ENCODE measurements at regions not wholly inside any gene's neighbourhood (a gene's known extent, or its start where the extent isn't known, plus 50 kb on each side); places are given as distances from the start of the nearest gene placed in this dataset.

DNA sequence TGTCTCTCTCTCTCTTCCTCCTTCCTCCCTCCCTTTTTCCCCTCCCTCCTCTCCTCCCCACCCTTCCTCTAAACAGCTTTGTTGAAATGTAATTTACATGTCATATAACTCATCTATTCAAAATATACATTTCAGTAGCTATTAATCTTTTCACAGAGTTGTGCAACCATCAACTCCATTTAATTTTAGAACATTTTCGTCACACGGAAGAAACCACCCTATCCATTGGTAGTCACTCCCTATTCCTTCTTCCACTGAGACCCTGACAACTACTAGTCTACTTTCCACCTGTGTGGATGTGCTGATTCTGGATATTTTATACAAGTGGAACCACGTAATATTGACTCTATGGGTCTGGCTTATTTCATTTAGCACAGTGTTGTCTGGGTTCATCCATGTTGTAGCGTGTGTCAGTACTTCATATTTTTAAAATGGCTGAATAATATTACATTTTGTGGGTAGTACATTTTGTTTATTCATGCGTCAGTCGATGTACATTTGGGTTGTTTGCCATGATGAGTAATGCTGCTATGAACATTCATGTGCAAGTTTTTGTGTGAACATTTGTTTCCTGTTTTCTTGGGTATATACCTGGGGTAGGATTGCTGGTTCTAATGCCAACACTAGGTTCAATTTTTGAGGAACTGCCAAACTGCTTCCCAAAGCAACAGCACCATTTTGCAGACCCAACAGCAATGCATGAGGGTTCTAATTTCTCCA, 100.1 kb upstream of the GCFC2 start:
- TF ChIP-seq, protein P1, sequence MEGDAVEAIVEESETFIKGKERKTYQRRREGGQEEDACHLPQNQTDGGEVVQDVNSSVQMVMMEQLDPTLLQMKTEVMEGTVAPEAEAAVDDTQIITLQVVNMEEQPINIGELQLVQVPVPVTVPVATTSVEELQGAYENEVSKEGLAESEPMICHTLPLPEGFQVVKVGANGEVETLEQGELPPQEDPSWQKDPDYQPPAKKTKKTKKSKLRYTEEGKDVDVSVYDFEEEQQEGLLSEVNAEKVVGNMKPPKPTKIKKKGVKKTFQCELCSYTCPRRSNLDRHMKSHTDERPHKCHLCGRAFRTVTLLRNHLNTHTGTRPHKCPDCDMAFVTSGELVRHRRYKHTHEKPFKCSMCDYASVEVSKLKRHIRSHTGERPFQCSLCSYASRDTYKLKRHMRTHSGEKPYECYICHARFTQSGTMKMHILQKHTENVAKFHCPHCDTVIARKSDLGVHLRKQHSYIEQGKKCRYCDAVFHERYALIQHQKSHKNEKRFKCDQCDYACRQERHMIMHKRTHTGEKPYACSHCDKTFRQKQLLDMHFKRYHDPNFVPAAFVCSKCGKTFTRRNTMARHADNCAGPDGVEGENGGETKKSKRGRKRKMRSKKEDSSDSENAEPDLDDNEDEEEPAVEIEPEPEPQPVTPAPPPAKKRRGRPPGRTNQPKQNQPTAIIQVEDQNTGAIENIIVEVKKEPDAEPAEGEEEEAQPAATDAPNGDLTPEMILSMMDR (conservative IDR thresholded peaks at IDR 0.05; ENCODE audit: control insufficient read depth, insufficient read depth, low read depth, low read length): no peak
- DNase-seq (ENCODE audit: low read depth): no peak
- no peak overlapping the region for H3K4me3 ChIP-seq (ENCODE audit: control insufficient read depth, low read depth, low read length)

DNA sequence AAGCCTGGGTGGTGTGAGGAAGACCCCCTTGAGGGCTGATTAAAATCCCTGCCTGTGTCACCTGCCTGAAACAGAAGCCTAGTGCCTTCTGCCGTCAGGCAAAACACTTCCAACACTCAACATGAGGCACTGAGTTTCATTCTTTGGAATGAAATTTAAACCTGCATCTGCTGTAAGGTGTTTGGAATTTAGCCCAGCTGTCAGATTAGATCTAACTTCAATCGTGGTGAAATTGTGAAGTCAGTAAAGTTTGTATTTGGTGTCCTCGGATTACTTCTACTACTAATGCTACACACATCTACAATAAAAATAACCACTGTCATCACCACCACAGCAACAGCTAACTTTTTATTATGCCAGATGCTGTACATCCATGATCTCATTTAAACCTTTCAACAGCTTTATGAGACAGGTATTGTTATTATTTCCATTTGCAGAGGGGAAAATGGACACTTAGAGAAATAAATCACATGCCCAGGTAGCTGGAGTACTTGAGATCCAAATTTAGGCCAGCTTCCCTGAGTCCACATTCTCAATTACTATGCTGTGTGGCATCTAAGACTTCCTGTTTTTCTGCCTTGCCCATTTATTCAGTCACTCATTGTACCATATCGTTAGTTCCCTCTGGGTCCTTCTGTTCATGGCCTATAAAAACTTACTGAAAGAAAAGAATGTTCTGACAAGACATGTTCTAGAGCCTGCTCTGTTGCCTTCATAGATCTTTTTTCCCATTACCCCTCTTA, 98.2 kb upstream of the GCFC2 start:
- DNase-seq (ENCODE audit: low read depth): no peak
- TF ChIP-seq, protein P1 (conservative IDR thresholded peaks at IDR 0.05; ENCODE audit: control insufficient read depth, insufficient read depth, low read depth, low read length): no peak
- no peak overlapping the region for H3K4me3 ChIP-seq (ENCODE audit: control insufficient read depth, low read depth, low read length)

DNA sequence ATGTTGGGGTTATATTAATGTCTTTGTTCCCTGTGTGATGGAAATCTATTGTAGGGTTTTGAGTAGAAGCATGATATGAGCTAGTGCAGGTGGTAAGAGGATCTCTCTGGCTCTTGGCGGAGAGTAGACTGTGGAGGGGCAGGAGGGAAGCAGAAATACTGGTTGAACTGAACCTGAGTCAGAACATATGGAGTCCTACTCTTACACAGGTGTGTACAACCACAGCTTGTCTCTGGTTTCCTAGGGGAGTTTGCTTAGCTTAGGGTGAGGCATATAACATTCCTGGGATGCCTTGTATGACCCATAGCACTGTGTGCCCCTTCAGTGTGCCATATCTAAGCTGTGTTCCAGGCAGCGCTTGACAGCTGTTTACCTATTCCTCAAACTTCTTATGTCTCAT, 97.3 kb upstream of the GCFC2 start:
- H3K4me3 ChIP-seq (ENCODE audit: control insufficient read depth, low read depth, low read length): no peak overlapping the region
- TF ChIP-seq, protein P1 (conservative IDR thresholded peaks at IDR 0.05; ENCODE audit: control insufficient read depth, insufficient read depth, low read depth, low read length): no peak
- no peak for DNase-seq (ENCODE audit: low read depth)

DNA sequence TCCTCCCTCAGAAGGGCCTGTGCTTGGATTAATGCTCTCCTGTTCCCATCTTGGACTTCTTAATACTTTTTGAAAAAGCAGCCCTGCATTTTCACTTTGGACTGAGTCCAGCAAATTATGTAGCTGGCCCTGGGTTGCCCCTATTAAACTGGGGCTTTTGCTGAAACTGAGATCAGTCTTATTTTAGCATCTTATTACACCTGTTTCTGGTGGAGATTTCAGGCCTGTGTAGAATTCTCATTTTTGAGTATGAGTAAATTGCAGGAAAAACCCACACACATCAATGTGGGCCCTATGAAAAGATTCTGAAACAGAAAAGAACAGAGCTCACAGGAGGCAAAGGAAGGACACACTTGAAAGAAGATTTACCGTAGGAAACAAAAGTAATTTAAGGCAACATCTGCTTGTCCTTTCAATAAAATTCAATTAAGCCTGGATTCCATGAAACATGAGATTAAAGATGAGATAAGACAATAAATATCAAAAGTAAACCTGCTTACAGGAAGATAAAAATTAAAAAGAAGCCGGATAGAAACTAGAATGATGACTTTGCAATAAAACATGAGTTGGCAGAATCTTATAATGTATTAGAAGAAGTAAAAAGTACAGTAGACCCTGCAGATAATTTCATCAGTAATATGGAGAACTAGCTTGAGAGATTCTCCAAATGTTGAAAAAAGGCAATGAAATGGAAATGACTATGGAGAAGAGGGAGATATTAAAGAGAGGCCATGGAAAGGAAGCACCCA, 90.7 kb upstream of the GCFC2 start:
- no peak for DNase-seq (ENCODE audit: low read depth)
- TF ChIP-seq, protein P1 (conservative IDR thresholded peaks at IDR 0.05; ENCODE audit: control insufficient read depth, insufficient read depth, low read depth, low read length): no peak
- no peak overlapping the region for H3K4me3 ChIP-seq (ENCODE audit: control insufficient read depth, low read depth, low read length)

DNA sequence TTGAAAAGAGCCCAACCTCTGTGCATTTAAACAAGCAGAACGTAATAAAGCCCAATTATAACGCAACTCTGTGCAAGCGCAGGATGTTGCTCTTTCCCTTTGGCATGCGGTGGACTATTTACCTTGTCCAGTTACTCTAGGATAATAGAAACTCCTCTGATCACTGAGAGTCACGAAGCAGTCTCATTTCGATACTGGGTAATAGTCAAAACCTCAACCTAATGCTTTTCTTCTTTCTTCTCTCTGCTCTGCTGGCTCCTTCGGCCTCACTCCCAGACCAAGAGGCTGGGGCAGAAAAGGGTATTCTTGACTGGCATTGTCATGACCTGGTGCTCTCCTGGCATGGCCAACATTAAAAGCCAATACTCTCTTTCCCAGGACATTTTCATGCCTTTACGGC, 89.7 kb upstream of the GCFC2 start:
- TF ChIP-seq, protein P1 (conservative IDR thresholded peaks at IDR 0.05; ENCODE audit: control insufficient read depth, insufficient read depth, low read depth, low read length): no peak
- no peak for DNase-seq (ENCODE audit: low read depth)
- no peak overlapping the region for H3K4me3 ChIP-seq (ENCODE audit: control insufficient read depth, low read depth, low read length)

DNA sequence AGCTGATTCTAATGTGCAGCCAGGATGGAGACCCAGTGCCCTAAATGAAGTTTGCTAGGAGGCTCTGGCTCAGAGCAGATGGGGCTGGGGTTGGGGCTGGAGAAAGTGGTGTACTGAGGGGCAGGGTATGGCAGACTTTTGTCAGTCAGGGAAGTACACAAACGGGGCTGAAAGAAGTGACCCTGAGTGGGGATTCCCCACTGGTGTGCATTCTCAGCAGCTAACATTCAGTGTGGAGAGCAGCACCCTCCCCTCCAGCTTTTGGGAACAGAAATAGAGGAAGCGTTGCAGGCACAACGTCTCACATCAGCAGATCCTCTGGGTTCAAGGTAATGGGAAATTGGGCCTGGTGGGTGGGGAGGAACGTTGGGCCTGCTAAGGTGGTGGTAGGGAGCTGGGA, 89.1 kb upstream of the GCFC2 start:
- no peak for DNase-seq (ENCODE audit: low read depth)
- H3K4me3 ChIP-seq (ENCODE audit: control insufficient read depth, low read depth, low read length): no peak overlapping the region
- TF ChIP-seq, protein P1 (conservative IDR thresholded peaks at IDR 0.05; ENCODE audit: control insufficient read depth, insufficient read depth, low read depth, low read length): no peak

Measured in fibroblast of mammary gland (primary cell).